OCI-LY1 (cell line): ENCODE measurements at regions not wholly inside any gene's neighbourhood (a gene's known extent, or its start where the extent isn't known, plus 50 kb on each side); places are given as distances from the start of the nearest gene placed in this dataset.

ENCODE experiments used
- CTCF ChIP-seq: fragments of 200-600 bp; sonication (generic), shearing (Covaris generic); IDR thresholded peaks from 2 replicates; pipeline ENCODE4 v1.5.1; 2017; ENCODE audit warnings: mild to moderate bottlenecking, antibody characterized with exemption, low read length, moderate library complexity, mixed read lengths
- EZH2 ChIP-seq: fragments of 200-600 bp; sonication (generic), shearing (Covaris generic); IDR thresholded peaks from 2 replicates; pipeline ENCODE4 v1.8.0; 2017; ENCODE audit warnings: borderline replicate concordance, mixed run types, mild to moderate bottlenecking, antibody characterized with exemption, low read length, moderate library complexity, mixed read lengths

DNA sequence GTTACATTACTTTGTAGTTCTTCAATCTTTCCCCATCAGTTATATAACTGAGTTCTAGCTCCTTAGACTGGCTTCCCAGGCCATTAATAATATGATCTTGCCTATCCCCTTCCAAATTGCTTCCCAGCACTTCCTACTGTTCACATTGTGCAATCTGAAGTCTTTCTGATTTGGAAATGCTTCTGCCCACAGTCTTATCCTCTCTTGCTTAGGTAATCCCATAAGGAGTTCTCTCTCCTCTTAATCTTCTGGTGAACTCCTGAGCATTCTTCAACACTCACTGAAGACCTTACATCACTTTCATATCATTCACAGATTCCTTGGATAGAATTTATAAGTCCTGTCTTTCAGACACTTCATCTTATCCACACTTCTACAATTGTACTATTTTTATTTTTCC lies 132.7 kb upstream of the TTC29 start:
- TF ChIP-seq CTCF, result no peak
- no peak for TF ChIP-seq EZH2
